HEK293 (cell line): ENCODE measurements at regions not wholly inside any gene's neighbourhood (a gene's known extent, or its start where the extent isn't known, plus 50 kb on each side); places are given as distances from the start of the nearest gene placed in this dataset.

ENCODE experiments used
- CTCF ChIA-PET: fragments of 350-600 bp; formaldehyde crosslinking; extraction: SDS; loops from one replicate; lab custom pipeline; 2021; ENCODE audit warnings: antibody characterized with exemption; lab: Yijun Ruan, JAX
- POLR2A ChIA-PET: fragments of 300-600 bp; formaldehyde crosslinking; extraction: SDS; loops from one replicate; lab custom pipeline; 2020; ENCODE audit warnings: antibody characterized with exemption, inconsistent platforms; lab: Yijun Ruan, JAX
- H3K27ac ChIP-seq: fragments of 200-500 bp; sonication (Bioruptor generic); 2 replicates; pipeline ENCODE4 v1.5.1; 2014; ENCODE audit warnings: low read depth, low read length, control low read depth, inconsistent platforms; ENCODE audit errors: extremely low read depth
- H3K36me3 ChIP-seq, 2 experiments: fragments of 200-500 bp in 1 of 2; sonication (Bioruptor generic) in 1 of 2; 1 replicate in 1 of 2; 2 replicates in 1 of 2; pipeline ENCODE4 v1.5.1; 2014 to 2017; ENCODE audit warnings: inconsistent platforms in 2 of 2, low read length in 2 of 2; ENCODE audit not compliant: control insufficient read depth in 2 of 2, insufficient read depth in 1 of 2
- H3K4me1 ChIP-seq: fragments of 200-500 bp; sonication (Bioruptor generic); 2 replicates; pipeline ENCODE4 v1.5.1; 2014; ENCODE audit warnings: mild to moderate bottlenecking, low read length, inconsistent platforms; ENCODE audit not compliant: control insufficient read depth, insufficient read depth
- H3K4me3 ChIP-seq: 2 replicates; pipeline ENCODE4 v1.5.1; 2011; ENCODE audit warnings: low read depth, mild to moderate bottlenecking, control low read depth, low read length, moderate library complexity
- H3K9me3 ChIP-seq: fragments of 200-500 bp; sonication (Bioruptor generic); 2 replicates; pipeline ENCODE4 v1.5.1; 2014; ENCODE audit warnings: low read depth, low read length, inconsistent platforms; ENCODE audit not compliant: control insufficient read depth, insufficient read depth
- BCL11A ChIP-seq: fragments of 450-650 bp; formaldehyde crosslinking; IDR thresholded peaks from 2 replicates; pipeline ENCODE4 v1.5.1; 2016; ENCODE audit warnings: low read depth, missing biosample characterization, missing genetic modification characterization
- RBAK ChIP-seq: fragments of 450-650 bp; formaldehyde crosslinking; IDR thresholded peaks from 2 replicates; pipeline ENCODE4 v1.5.1; 2016; ENCODE audit warnings: missing biosample characterization, missing genetic modification characterization
- SETDB1 ChIP-seq: IDR thresholded peaks from one replicate; pipeline ENCODE4 v1.6.1; 2017; ENCODE audit warnings: mild to moderate bottlenecking, low read length, moderate library complexity, mixed read lengths; ENCODE audit not compliant: insufficient read length
- YY2 ChIP-seq: fragments of 450-650 bp; formaldehyde crosslinking; IDR thresholded peaks from 2 replicates; pipeline ENCODE4 v1.5.1; 2016; ENCODE audit warnings: missing biosample characterization, missing genetic modification characterization
- ZBTB21 ChIP-seq: fragments of 450-650 bp; formaldehyde crosslinking; IDR thresholded peaks from 2 replicates; pipeline ENCODE4 v1.5.1; 2017; ENCODE audit warnings: missing biosample characterization, missing genetic modification characterization
- ZFP41 ChIP-seq: fragments of 450-650 bp; formaldehyde crosslinking; IDR thresholded peaks from 2 replicates; pipeline ENCODE4 v1.5.1; 2016; ENCODE audit warnings: missing biosample characterization, missing genetic modification characterization, borderline replicate concordance
- ZNF133 ChIP-seq: fragments of 450-650 bp; formaldehyde crosslinking; IDR thresholded peaks from 2 replicates; pipeline ENCODE4 v1.5.1; 2016; ENCODE audit warnings: missing biosample characterization, missing genetic modification characterization
- ZNF146 ChIP-seq: fragments of 450-650 bp; formaldehyde crosslinking; IDR thresholded peaks from 2 replicates; pipeline ENCODE4 v1.5.1; 2016; ENCODE audit warnings: missing biosample characterization, missing genetic modification characterization
- ZNF2 ChIP-seq: fragments of 450-650 bp; formaldehyde crosslinking; IDR thresholded peaks from 2 replicates; pipeline ENCODE4 v1.5.1; 2016; ENCODE audit warnings: missing biosample characterization, missing genetic modification characterization
- ZNF23 ChIP-seq: fragments of 450-650 bp; formaldehyde crosslinking; IDR thresholded peaks from 2 replicates; pipeline ENCODE4 v1.5.1; 2016; ENCODE audit warnings: missing biosample characterization, missing genetic modification characterization, borderline replicate concordance
- ZNF292 ChIP-seq: fragments of 450-650 bp; formaldehyde crosslinking; IDR thresholded peaks from 2 replicates; pipeline ENCODE4 v1.5.1; 2016; ENCODE audit warnings: low read depth, missing biosample characterization, missing genetic modification characterization, borderline replicate concordance
- ZNF423 ChIP-seq: fragments of 450-650 bp; formaldehyde crosslinking; IDR thresholded peaks from 2 replicates; pipeline ENCODE4 v1.5.1; 2016; ENCODE audit warnings: missing biosample characterization, missing genetic modification characterization
- ZNF677 ChIP-seq: fragments of 450-650 bp; IDR thresholded peaks from 2 replicates; pipeline ENCODE4 v1.5.0; 2018; ENCODE audit warnings: missing biosample characterization, mild to moderate bottlenecking, missing genetic modification characterization, moderate library complexity
- ZNF707 ChIP-seq: fragments of 450-650 bp; formaldehyde crosslinking; IDR thresholded peaks from 2 replicates; pipeline ENCODE4 v1.5.1; 2016; ENCODE audit warnings: missing biosample characterization, missing genetic modification characterization
- ZNF777 ChIP-seq: fragments of 450-650 bp; formaldehyde crosslinking; IDR thresholded peaks from 2 replicates; pipeline ENCODE4 v1.5.1; 2017; ENCODE audit warnings: missing biosample characterization, missing genetic modification characterization, borderline replicate concordance
- ZNF830 ChIP-seq: fragments of 450-650 bp; IDR thresholded peaks from 2 replicates; pipeline ENCODE4 v1.5.0; 2018; ENCODE audit warnings: missing biosample characterization, missing genetic modification characterization, low read depth, mild to moderate bottlenecking, moderate library complexity
- TF ChIP-seq, protein P1 (sequence below): fragments of 450-650 bp; formaldehyde crosslinking; IDR thresholded peaks from 2 replicates; pipeline ENCODE4 v1.5.1; 2016; ENCODE audit warnings: missing biosample characterization, missing genetic modification characterization
- TF ChIP-seq, protein P2 (sequence below): fragments of 450-650 bp; formaldehyde crosslinking; IDR thresholded peaks from 2 replicates; pipeline ENCODE4 v1.5.1; 2017; ENCODE audit warnings: missing biosample characterization, missing genetic modification characterization
- TF ChIP-seq, protein P3 (sequence below): fragments of 450-650 bp; formaldehyde crosslinking; IDR thresholded peaks from 2 replicates; pipeline ENCODE4 v1.5.1; 2017; ENCODE audit warnings: missing biosample characterization, missing genetic modification characterization

- no peak overlapping the region for H3K4me3 ChIP-seq
- H3K4me1 ChIP-seq, result no peaks in the 10 kb centered on the region
- H3K36me3 ChIP-seq, result no peaks in the 10 kb centered on the region
- no peak for TF ChIP-seq ZNF146 (tag by site-specific recombination)
- TF ChIP-seq ZNF2 (tag by site-specific recombination), result no peak
- TF ChIP-seq, protein P1, sequence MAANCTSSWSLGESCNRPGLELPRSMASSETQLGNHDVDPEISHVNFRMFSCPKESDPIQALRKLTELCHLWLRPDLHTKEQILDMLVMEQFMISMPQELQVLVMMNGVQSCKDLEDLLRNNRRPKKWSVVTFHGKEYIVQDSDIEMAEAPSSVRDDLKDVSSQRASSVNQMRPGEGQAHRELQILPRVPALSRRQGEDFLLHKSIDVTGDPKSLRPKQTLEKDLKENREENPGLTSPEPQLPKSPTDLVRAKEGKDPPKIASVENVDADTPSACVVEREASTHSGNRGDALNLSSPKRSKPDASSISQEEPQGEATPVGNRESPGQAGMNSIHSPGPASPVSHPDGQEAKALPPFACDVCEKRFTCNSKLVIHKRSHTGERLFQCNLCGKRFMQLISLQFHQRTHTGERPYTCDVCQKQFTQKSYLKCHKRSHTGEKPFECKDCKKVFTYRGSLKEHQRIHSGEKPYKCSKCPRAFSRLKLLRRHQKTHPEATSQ, result no peak
- no peak for TF ChIP-seq ZNF830 (tag by site-specific recombination)
- TF ChIP-seq, protein P2, sequence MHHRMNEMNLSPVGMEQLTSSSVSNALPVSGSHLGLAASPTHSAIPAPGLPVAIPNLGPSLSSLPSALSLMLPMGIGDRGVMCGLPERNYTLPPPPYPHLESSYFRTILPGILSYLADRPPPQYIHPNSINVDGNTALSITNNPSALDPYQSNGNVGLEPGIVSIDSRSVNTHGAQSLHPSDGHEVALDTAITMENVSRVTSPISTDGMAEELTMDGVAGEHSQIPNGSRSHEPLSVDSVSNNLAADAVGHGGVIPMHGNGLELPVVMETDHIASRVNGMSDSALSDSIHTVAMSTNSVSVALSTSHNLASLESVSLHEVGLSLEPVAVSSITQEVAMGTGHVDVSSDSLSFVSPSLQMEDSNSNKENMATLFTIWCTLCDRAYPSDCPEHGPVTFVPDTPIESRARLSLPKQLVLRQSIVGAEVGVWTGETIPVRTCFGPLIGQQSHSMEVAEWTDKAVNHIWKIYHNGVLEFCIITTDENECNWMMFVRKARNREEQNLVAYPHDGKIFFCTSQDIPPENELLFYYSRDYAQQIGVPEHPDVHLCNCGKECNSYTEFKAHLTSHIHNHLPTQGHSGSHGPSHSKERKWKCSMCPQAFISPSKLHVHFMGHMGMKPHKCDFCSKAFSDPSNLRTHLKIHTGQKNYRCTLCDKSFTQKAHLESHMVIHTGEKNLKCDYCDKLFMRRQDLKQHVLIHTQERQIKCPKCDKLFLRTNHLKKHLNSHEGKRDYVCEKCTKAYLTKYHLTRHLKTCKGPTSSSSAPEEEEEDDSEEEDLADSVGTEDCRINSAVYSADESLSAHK (tag by site-specific recombination), result no peak
- no peak for TF ChIP-seq SETDB1
- no peak for TF ChIP-seq ZNF777 (tag by site-specific recombination)
- no peak for TF ChIP-seq ZNF133 (tag by site-specific recombination)
- TF ChIP-seq ZNF677, result no peak
- no peak for TF ChIP-seq ZBTB21
- TF ChIP-seq ZNF292 (tag by site-specific recombination), result no peak
- no peak for TF ChIP-seq BCL11A (tag by site-specific recombination)
- TF ChIP-seq, all 188 proteins: peak for 0
- no peaks in the 10 kb centered on the region for H3K9me3 ChIP-seq
- ChIA-PET CTCF (interaction anchor here (0.6 to 0.7 kb wide), 2 partner anchors 103 to 315 kb away, joined by 3 read pairs; no protein-coding TSS in a partner anchor), POLR2A (no interaction called here)
- no peak overlapping the region for H3K27ac ChIP-seq
These were observed 270.1 kb upstream of the TBL1XR1 start for GRCh38 chr3:177467247-177467985.

DNA sequence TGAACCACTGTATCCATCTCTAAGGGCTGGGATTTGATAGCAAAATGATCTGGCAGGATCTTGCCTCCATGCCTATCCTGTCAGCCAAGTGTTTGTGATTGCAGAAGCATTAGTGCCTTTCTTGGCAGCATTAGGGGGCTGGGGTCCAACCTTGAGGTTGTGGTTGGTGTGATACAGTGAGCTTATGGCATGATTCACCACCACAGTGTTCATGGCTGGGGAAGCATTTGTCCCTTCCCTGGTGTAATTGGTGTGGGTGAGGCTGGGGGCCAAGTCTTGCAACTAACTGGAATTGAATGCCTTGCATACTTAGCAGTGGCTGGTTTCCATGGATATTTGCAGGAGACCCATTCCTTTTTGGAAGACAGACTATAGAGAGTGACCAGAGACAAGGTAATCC is 271.0 kb upstream of the TBL1XR1 start:
- no peaks in the 10 kb centered on the region for H3K4me1 ChIP-seq
- no peak for TF ChIP-seq ZNF423
- TF ChIP-seq, protein P3, sequence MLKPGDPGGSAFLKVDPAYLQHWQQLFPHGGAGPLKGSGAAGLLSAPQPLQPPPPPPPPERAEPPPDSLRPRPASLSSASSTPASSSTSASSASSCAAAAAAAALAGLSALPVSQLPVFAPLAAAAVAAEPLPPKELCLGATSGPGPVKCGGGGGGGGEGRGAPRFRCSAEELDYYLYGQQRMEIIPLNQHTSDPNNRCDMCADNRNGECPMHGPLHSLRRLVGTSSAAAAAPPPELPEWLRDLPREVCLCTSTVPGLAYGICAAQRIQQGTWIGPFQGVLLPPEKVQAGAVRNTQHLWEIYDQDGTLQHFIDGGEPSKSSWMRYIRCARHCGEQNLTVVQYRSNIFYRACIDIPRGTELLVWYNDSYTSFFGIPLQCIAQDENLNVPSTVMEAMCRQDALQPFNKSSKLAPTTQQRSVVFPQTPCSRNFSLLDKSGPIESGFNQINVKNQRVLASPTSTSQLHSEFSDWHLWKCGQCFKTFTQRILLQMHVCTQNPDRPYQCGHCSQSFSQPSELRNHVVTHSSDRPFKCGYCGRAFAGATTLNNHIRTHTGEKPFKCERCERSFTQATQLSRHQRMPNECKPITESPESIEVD (tag by site-specific recombination), result no peak
- TF ChIP-seq ZNF23, result no peak
- TF ChIP-seq YY2 (tag by site-specific recombination), result no peak
- no peak for TF ChIP-seq ZNF707 (tag by site-specific recombination)
- no peak for TF ChIP-seq ZFP41 (tag by site-specific recombination)
- no peak for TF ChIP-seq RBAK (tag by site-specific recombination)
- no peak overlapping the region for H3K27ac ChIP-seq
- H3K4me3 ChIP-seq, result no peak overlapping the region
- no peaks in the 10 kb centered on the region for H3K36me3 ChIP-seq
- POLR2A ChIA-PET, result no interaction called here
- CTCF ChIA-PET, result no interaction called here
- H3K9me3 ChIP-seq, result no peaks in the 10 kb centered on the region
